Body of pancreas (tissue), 4 donors: ENCODE measurements at regions not wholly inside any gene's neighbourhood (a gene's known extent, or its start where the extent isn't known, plus 50 kb on each side); places are given as distances from the start of the nearest gene placed in this dataset.

Experiments
- CTCF ChIP-seq, 7 experiments: fragments of 450-650 bp in 4 of 7; fragments of 200-600 bp in 3 of 7; sonication (generic) in 3 of 7; IDR thresholded peaks; one replicate each; pipeline ENCODE4 v1.5.1; 2016 to 2019; ENCODE audit warnings: antibody characterized with exemption in 7 of 7
- POLR2A ChIP-seq, 3 donors: fragments of 450-650 bp; IDR thresholded peaks; one replicate each; pipeline ENCODE4 v1.6.1; 2016; ENCODE audit warnings: antibody characterized with exemption in 3 of 3, mild to moderate bottlenecking in 2 of 3

- no peak for TF ChIP-seq CTCF (IDR thresholded peaks at IDR 0.05)
- no peak for TF ChIP-seq POLR2A (IDR thresholded peaks at IDR 0.05)
Measured at GRCh38 chrX:69085151-69085550, 80.1 kb downstream of the PJA1 start.
